ENCODE measurements at regions not wholly inside any gene's neighbourhood (a gene's known extent, or its start where the extent isn't known, plus 50 kb on each side); places are given as distances from the start of the nearest gene placed in this dataset.

DNA sequence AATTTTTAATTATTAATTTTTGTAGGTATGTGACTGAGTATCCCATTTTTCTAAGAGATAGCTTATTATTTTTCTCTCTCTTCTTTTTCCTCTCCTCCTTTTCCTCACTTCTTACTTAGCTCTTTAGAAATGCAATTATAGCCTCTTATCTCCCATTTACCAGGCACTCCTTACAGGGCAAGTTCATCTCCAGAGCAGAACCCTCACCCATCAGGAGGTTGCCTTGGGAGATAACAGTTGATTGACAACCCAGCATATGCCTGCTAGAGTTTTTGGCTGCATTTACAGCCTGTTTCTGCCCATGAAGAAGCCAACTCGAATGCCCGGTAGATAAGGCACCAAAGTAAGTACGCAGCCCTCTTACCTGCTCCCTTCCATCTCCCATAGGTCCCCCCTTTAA, 572.9 kb upstream of the ZFP42 start:
- H3K27me3 Mint-ChIP-seq (ENCODE audit: low read depth), result no peaks in the 10 kb centered on the region

GRCh38 chr4:187424636-187425035, 570.9 kb upstream of the ZFP42 start:
- DNase-seq, result no peak
- intact Hi-C loops (cut with micrococcal nuclease), result no loop called here
- Mint-ChIP-seq H3K4me1 (ENCODE audit: low read depth) (no peaks in the 10 kb centered on the region), H3K9me3 (no peaks in the 10 kb centered on the region), H3K36me3 (ENCODE audit: low read depth) (no peaks in the 10 kb centered on the region), H3K4me3 (no peak overlapping the region), H3K27me3 (ENCODE audit: low read depth) (no peaks in the 10 kb centered on the region), H3K27ac (no peak overlapping the region)
- CTCF ChIA-PET, result no interaction called here

More for the DNA sequence above, 572.9 kb upstream of the ZFP42 start:
- no peak overlapping the region for H3K27ac Mint-ChIP-seq
- H3K36me3 Mint-ChIP-seq (ENCODE audit: low read depth), result no peaks in the 10 kb centered on the region
- intact Hi-C loops (cut with micrococcal nuclease), result no loop called here
- H3K4me1 Mint-ChIP-seq (ENCODE audit: low read depth), result no peaks in the 10 kb centered on the region
- no peak overlapping the region for H3K4me3 Mint-ChIP-seq
- H3K9me3 Mint-ChIP-seq, result no peaks in the 10 kb centered on the region
- DNase-seq, result no peak
- CTCF ChIA-PET, result no interaction called here

DNA sequence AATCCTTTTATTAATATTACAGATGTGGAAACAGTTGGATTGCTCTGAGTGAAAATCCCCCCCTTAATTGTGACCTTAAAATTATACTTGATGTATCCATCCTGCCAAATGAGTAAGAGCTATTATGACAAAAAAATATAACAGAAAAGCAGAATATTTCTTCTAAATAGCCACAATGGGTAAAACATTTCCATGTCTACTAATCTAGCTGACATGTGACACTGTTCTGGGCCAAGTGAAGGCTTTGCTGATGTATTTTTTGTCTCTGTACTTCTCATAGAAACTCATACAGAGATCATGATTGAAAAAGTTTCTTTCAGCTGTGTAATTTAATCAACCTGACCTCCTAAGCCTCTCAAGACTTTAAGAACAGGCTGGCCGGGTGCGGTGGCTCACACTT, 569.1 kb upstream of the ZFP42 start:
- no peak overlapping the region for H3K4me3 Mint-ChIP-seq
- no peak overlapping the region for H3K27ac Mint-ChIP-seq
- intact Hi-C loops (cut with micrococcal nuclease), result no loop called here
- CTCF ChIA-PET, result no interaction called here
- H3K36me3 Mint-ChIP-seq (ENCODE audit: low read depth), result no peaks in the 10 kb centered on the region
- H3K4me1 Mint-ChIP-seq (ENCODE audit: low read depth), result no peaks in the 10 kb centered on the region
- DNase-seq, result no peak
- no peaks in the 10 kb centered on the region for H3K9me3 Mint-ChIP-seq
- H3K27me3 Mint-ChIP-seq (ENCODE audit: low read depth), result no peaks in the 10 kb centered on the region

GRCh38 chr4:187432310-187432709, 563.3 kb upstream of the ZFP42 start:
- no peak overlapping the region for H3K27ac Mint-ChIP-seq
- no peaks in the 10 kb centered on the region for H3K36me3 Mint-ChIP-seq (ENCODE audit: low read depth)
- H3K27me3 Mint-ChIP-seq (ENCODE audit: low read depth), result no peaks in the 10 kb centered on the region
- intact Hi-C loops (cut with micrococcal nuclease), result no loop called here
- H3K4me3 Mint-ChIP-seq, result no peak overlapping the region
- DNase-seq, result no peak
- CTCF ChIA-PET, result no interaction called here
- peaks cover 3% of the 10 kb centered on the region for H3K9me3 Mint-ChIP-seq
- H3K4me1 Mint-ChIP-seq (ENCODE audit: low read depth), result no peaks in the 10 kb centered on the region

- Mint-ChIP-seq H3K27ac (no peak overlapping the region), H3K9me3 (peaks cover 3% of the 10 kb centered on the region), H3K36me3 (ENCODE audit: low read depth) (no peaks in the 10 kb centered on the region), H3K4me3 (no peak overlapping the region), H3K27me3 (ENCODE audit: low read depth) (no peaks in the 10 kb centered on the region), H3K4me1 (ENCODE audit: low read depth) (no peaks in the 10 kb centered on the region)
- CTCF ChIA-PET, result no interaction called here
- intact Hi-C loops (cut with micrococcal nuclease), result no loop called here
- DNase-seq, result no peak
Observed at GRCh38 chr4:187433141-187433540, 562.4 kb upstream of the ZFP42 start.

DNA sequence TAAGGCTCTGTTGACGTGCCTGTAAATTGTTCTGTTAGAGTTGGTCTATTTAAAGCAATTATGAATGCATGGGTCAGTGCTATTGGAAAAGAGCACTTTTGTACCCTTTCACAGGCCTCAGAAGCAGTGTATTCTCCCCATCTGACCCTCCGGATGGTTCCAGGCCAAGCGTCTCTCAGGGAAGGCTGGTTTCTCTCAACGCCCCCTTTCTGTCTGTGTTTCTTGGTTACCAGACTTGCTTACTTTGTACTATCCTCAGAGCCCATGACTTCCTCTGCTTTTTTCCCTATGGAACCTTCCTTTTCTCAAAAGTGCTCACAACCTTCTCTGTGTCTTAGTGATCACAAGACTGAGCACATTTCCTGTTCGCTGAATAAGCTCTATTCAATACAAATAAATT, 559.3 kb upstream of the ZFP42 start:
- intact Hi-C loops (cut with micrococcal nuclease), result no loop called here
- H3K36me3 Mint-ChIP-seq (ENCODE audit: low read depth), result no peaks in the 10 kb centered on the region
- no peak for DNase-seq
- no peaks in the 10 kb centered on the region for H3K27me3 Mint-ChIP-seq (ENCODE audit: low read depth)
- CTCF ChIA-PET, result interaction anchor here (0.6 kb wide), 1 partner anchor 999 kb away, joined by 7 read pairs; no protein-coding TSS in a partner anchor
- H3K27ac Mint-ChIP-seq, result no peak overlapping the region
- peaks cover 3% of the 10 kb centered on the region for H3K9me3 Mint-ChIP-seq
- no peaks in the 10 kb centered on the region for H3K4me1 Mint-ChIP-seq (ENCODE audit: low read depth)
- H3K4me3 Mint-ChIP-seq, result no peak overlapping the region

DNA sequence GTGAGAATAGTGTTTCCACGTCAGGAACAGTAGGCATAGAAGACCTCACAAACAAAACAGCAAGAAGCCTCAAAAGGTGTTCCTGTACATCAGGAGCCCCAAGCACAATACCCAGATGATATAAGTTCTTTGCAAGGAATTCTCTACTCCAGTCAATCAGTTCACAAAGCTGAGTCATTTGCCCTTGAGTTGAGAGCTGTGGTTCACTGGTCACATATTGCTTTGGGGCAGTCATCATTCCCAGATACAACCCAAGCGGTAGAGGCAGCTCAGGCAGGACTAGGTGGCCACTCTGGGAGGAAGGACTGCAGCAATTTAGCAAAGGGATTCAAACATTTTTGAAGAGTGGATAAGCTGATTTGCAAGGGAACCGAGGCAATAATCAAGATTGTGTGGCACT, 551.5 kb upstream of the ZFP42 start:
- DNase-seq, result no peak
- intact Hi-C loops (cut with micrococcal nuclease), result no loop called here
- Mint-ChIP-seq H3K4me1 (ENCODE audit: low read depth) (no peaks in the 10 kb centered on the region), H3K36me3 (ENCODE audit: low read depth) (no peaks in the 10 kb centered on the region), H3K27ac (no peak overlapping the region), H3K27me3 (ENCODE audit: low read depth) (no peaks in the 10 kb centered on the region), H3K9me3 (no peaks in the 10 kb centered on the region), H3K4me3 (no peak overlapping the region)
- CTCF ChIA-PET, result interaction anchor here (0.5 kb wide), 1 partner anchor 1291 kb away, joined by 4 read pairs; no protein-coding TSS in a partner anchor

DNA sequence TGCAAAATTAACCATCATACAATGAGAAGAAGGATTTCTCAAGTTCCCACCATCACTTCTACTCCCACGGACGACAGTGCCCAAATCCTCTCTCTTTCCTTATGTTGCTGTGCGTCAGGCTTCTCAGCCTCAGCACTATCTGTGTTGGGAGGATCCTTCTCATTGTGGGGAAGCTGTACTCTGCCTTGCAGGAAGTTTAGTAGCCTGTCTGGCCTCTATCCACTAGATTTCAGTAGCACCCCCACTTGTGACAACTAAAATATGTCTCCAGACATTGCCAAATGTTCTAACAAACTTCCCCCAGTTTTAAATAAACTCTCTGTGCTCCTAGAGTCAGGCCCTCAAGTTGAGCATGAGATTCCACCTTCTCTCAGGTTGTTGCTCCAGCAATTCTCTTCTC, 545.9 kb upstream of the ZFP42 start:
- Mint-ChIP-seq H3K4me1 (ENCODE audit: low read depth) (no peaks in the 10 kb centered on the region), H3K36me3 (ENCODE audit: low read depth) (no peaks in the 10 kb centered on the region), H3K9me3 (no peaks in the 10 kb centered on the region), H3K27ac (no peak overlapping the region), H3K27me3 (ENCODE audit: low read depth) (no peaks in the 10 kb centered on the region), H3K4me3 (no peak overlapping the region)
- intact Hi-C loops (cut with micrococcal nuclease), result no loop called here
- DNase-seq, result no peak
- CTCF ChIA-PET, result interaction anchor here (0.5 kb wide), 1 partner anchor 726 kb away, joined by 4 read pairs; no protein-coding TSS in a partner anchor

- intact Hi-C loops (cut with micrococcal nuclease), result no loop called here
- Mint-ChIP-seq H3K36me3 (ENCODE audit: low read depth) (no peaks in the 10 kb centered on the region), H3K9me3 (no peaks in the 10 kb centered on the region), H3K27ac (no peak overlapping the region), H3K4me1 (ENCODE audit: low read depth) (no peaks in the 10 kb centered on the region), H3K4me3 (no peak overlapping the region), H3K27me3 (ENCODE audit: low read depth) (no peaks in the 10 kb centered on the region)
- CTCF ChIA-PET, result no interaction called here
- DNase-seq, result no peak
Observed at GRCh38 chr4:187451776-187452175, 543.8 kb upstream of the ZFP42 start.

- intact Hi-C loops (cut with micrococcal nuclease), result no loop called here
- no peak overlapping the region for H3K4me3 Mint-ChIP-seq
- no peaks in the 10 kb centered on the region for H3K27me3 Mint-ChIP-seq (ENCODE audit: low read depth)
- H3K36me3 Mint-ChIP-seq (ENCODE audit: low read depth), result no peaks in the 10 kb centered on the region
- peaks cover 3% of the 10 kb centered on the region for H3K9me3 Mint-ChIP-seq
- no peak overlapping the region for H3K27ac Mint-ChIP-seq
- CTCF ChIA-PET, result no interaction called here
- DNase-seq, result no peak
- H3K4me1 Mint-ChIP-seq (ENCODE audit: low read depth), result no peaks in the 10 kb centered on the region
Observed at GRCh38 chr4:187460016-187460415, 535.6 kb upstream of the ZFP42 start.

DNA sequence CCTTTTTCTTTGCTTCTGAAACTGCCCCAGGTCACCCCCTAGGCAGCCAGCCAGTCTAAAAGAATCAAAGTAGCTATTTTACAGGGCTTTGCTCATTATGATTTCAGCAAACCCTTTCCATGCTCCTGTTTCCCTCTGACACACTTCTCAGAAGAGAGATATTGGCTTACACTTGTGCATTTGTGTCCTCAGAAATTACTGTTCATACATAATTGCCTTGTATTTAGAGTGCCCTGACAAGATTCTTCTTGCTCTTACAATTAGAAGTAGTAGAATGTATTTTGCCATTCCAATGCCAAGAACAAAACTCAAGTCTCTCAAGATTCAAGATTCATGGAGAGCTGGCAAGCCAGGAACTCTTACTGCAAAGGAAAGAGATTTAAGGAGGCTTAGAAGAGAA, 531.0 kb upstream of the ZFP42 start:
- Mint-ChIP-seq H3K9me3 (peaks cover 3% of the 10 kb centered on the region), H3K4me3 (no peak overlapping the region), H3K27ac (no peak overlapping the region), H3K36me3 (ENCODE audit: low read depth) (no peaks in the 10 kb centered on the region), H3K27me3 (ENCODE audit: low read depth) (no peaks in the 10 kb centered on the region), H3K4me1 (ENCODE audit: low read depth) (no peaks in the 10 kb centered on the region)
- no peak for DNase-seq
- CTCF ChIA-PET, result no interaction called here
- intact Hi-C loops (cut with micrococcal nuclease), result no loop called here

- H3K27ac Mint-ChIP-seq, result no peak overlapping the region
- H3K4me3 Mint-ChIP-seq, result no peak overlapping the region
- DNase-seq, result no peak
- H3K4me1 Mint-ChIP-seq (ENCODE audit: low read depth), result no peaks in the 10 kb centered on the region
- no peaks in the 10 kb centered on the region for H3K36me3 Mint-ChIP-seq (ENCODE audit: low read depth)
- H3K27me3 Mint-ChIP-seq (ENCODE audit: low read depth), result no peaks in the 10 kb centered on the region
- CTCF ChIA-PET, result interaction anchor here (0.6 kb wide), 1 partner anchor 289 kb away, joined by 4 read pairs; no protein-coding TSS in a partner anchor
- H3K9me3 Mint-ChIP-seq, result no peaks in the 10 kb centered on the region
- intact Hi-C loops (cut with micrococcal nuclease), result no loop called here
Observed at GRCh38 chr4:187467224-187467623, 528.3 kb upstream of the ZFP42 start.

GRCh38 chr4:187469627-187470026, 525.9 kb upstream of the ZFP42 start:
- Mint-ChIP-seq H3K36me3 (ENCODE audit: low read depth) (no peaks in the 10 kb centered on the region), H3K9me3 (no peaks in the 10 kb centered on the region), H3K27me3 (ENCODE audit: low read depth) (no peaks in the 10 kb centered on the region), H3K4me1 (ENCODE audit: low read depth) (no peaks in the 10 kb centered on the region), H3K4me3 (no peak overlapping the region), H3K27ac (no peak overlapping the region)
- no peak for DNase-seq
- CTCF ChIA-PET, result no interaction called here
- intact Hi-C loops (cut with micrococcal nuclease), result no loop called here

DNA sequence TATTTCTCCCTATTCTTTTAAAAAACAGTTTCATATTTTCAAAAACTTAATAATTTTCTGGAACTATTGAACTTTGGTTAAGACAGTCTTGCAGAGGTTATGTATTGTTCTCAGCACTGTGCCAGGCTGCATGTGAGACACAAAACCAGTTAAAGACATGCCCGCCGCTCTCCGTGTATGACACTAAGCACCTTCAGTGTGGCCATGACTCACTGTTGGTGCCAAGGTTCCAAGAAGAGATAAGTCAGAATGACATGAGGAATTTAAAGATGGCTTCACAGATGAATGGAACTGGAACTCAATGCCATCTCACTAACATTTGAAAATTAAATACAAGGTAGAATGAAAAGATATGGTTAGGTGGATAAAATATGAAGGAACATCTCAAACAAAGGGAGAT, 525.5 kb upstream of the ZFP42 start:
- CTCF ChIA-PET, result no interaction called here
- Mint-ChIP-seq H3K27ac (no peak overlapping the region), H3K4me1 (ENCODE audit: low read depth) (no peaks in the 10 kb centered on the region), H3K4me3 (no peak overlapping the region), H3K9me3 (no peaks in the 10 kb centered on the region), H3K36me3 (ENCODE audit: low read depth) (no peaks in the 10 kb centered on the region), H3K27me3 (ENCODE audit: low read depth) (no peaks in the 10 kb centered on the region)
- intact Hi-C loops (cut with micrococcal nuclease), result no loop called here
- DNase-seq, result no peak

Data from activated naive CD4-positive, alpha-beta T cell treated with anti-CD3 and anti-CD28 coated beads for 36 hours (primary cell).